HG02798 (cell line): ENCODE measurements at regions not wholly inside any gene's neighbourhood (a gene's known extent, or its start where the extent isn't known, plus 50 kb on each side); places are given as distances from the start of the nearest gene placed in this dataset.

ENCODE experiments used
- ATAC-seq: cut with Tn5 transposase; IDR thresholded peaks from one replicate; pipeline ENCODE4 v1.9.1; 2021; ENCODE audit warnings: mild to moderate bottlenecking; ENCODE audit not compliant: unreplicated experiment, poor library complexity

- ATAC-seq = no peak
Observed at GRCh38 chr15:95326431-95327182, 1003.9 kb upstream of the NR2F2 start.

- ATAC-seq = no peak
Observed at GRCh38 chr15:95327183-95327525, 1003.3 kb upstream of the NR2F2 start.

- no peak for ATAC-seq
Observed at GRCh38 chr15:95327661-95328060, 1002.8 kb upstream of the NR2F2 start.

GRCh38 chr15:95328559-95328958 is 1001.9 kb upstream of the NR2F2 start:
- ATAC-seq = no peak

GRCh38 chr15:95329362-95329761 is 1001.1 kb upstream of the NR2F2 start:
- no peak for ATAC-seq

GRCh38 chr15:95341686-95342085 is 988.8 kb upstream of the NR2F2 start:
- no peak for ATAC-seq

- ATAC-seq = no peak
Observed at GRCh38 chr15:95345867-95346266, 984.6 kb upstream of the NR2F2 start.

GRCh38 chr15:95346721-95347475 is 983.6 kb upstream of the NR2F2 start:
- ATAC-seq = no peak

GRCh38 chr15:95347837-95348236 is 982.7 kb upstream of the NR2F2 start:
- no peak for ATAC-seq

- ATAC-seq = no peak
Observed at GRCh38 chr15:95350908-95351307, 979.6 kb upstream of the NR2F2 start.

- ATAC-seq = no peak
Observed at GRCh38 chr15:95352631-95353187, 977.8 kb upstream of the NR2F2 start.

- no peak for ATAC-seq
Observed at GRCh38 chr15:95353512-95353911, 977.0 kb upstream of the NR2F2 start.

GRCh38 chr15:95359966-95360365 is 970.5 kb upstream of the NR2F2 start:
- ATAC-seq = no peak

GRCh38 chr15:95362306-95362705 is 968.2 kb upstream of the NR2F2 start:
- ATAC-seq = no peak

- no peak for ATAC-seq
Observed at GRCh38 chr15:95363646-95364045, 966.9 kb upstream of the NR2F2 start.

- no peak for ATAC-seq
Observed at GRCh38 chr15:95365511-95366107, 964.9 kb upstream of the NR2F2 start.

- ATAC-seq = no peak
Observed at GRCh38 chr15:95368191-95368590, 962.3 kb upstream of the NR2F2 start.

GRCh38 chr15:95368755-95369601 is 961.5 kb upstream of the NR2F2 start:
- ATAC-seq = no peak

GRCh38 chr15:95370291-95370690 is 960.2 kb upstream of the NR2F2 start:
- ATAC-seq = no peak

GRCh38 chr15:95371664-95372063 is 958.8 kb upstream of the NR2F2 start:
- ATAC-seq = no peak
